NCI-H345 treated with DMSO at 0.1 percent for 48 hours (cell line): ENCODE measurements at regions not wholly inside any gene's neighbourhood (a gene's known extent, or its start where the extent isn't known, plus 50 kb on each side); places are given as distances from the start of the nearest gene placed in this dataset.
"Not testable (repeated sequence)": the region's sequence is repeated elsewhere in the genome, so short reads cannot be mapped to it uniquely, and the experiment has no call there.

Experiments used
- DNase-seq: peaks from one replicate; lab custom pipeline; 2025; ENCODE audit not compliant: unreplicated experiment; lab: John Stamatoyannopoulos, UW

- DNase-seq: no peak
These were observed 408.3 kb downstream of the DSC3 start for GRCh38 chr18:30634249-30634648.

GRCh38 chr18:30632071-30632698 is 410.4 kb downstream of the DSC3 start:
- DNase-seq: no peak

DNA sequence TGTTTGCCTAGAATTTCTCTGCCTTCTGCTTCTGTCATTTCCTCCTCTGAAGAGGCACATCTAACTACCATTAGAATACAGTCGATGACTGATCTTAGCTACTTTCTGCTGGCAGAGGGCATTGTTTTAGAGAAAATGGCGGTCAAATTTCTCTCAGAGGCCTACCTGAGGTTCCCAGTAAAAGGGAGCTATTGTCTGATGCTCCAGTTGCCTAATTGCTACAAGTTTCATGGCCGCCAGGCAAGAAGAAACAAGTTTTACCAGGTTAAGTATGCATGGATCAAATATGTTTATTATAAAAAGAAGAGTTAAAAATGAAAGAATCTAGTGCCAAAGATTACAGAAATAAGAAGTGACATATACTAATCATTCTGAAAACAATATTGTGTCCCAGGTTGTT is 416.6 kb downstream of the DSC3 start:
- no peak for DNase-seq

DNA sequence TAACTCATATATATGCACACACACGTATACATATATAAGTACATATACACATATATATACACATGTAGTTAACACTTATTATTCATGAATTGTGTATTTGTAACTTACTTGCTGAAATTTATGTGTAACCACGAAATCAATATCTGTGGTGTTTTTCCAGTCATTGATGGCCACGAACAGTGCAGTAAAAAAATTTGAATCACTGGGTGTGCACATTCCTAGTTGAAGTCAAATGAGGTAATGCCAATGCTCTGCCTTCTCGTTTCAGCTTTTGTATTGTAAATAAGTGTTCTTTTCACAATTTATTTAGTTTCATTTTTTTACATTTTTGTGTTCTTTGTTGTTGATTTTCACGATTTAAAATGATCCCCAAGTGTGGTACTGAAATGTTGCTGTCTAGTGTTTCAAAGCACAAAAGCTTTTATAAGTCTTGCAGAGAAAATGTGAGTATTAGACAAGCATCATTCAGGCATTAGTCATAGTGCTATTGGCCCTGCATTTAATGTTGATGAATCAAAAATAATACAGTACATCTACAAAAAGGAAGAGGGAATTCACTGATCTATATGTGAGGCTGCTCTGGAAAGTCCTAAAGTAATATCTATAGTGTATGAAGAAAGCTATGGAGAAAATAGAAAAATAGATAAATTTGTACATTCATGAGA is 419.0 kb downstream of the DSC3 start:
- DNase-seq: no peak

DNA sequence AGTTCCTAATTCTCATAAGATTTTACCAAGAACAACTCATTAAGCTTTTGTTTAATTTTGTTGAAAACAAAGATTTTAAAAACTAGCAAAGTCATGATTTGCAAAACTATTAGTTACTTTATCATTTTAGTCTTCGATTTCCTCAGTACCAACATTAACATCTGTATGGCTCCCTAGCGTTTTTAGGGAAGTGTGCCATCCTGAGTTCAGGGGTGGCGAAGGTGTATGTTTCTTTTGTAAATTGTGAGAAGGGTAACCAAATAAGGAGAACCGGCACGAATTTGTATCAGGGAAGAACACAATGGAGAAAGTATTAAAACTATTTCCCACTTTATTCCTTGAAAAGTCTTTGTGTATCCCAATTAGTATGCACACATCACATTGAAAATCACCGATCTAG is 419.9 kb downstream of the DSC3 start:
- DNase-seq: no peak

GRCh38 chr18:30622104-30622503 is 420.4 kb downstream of the DSC3 start:
- DNase-seq: no peak

DNA sequence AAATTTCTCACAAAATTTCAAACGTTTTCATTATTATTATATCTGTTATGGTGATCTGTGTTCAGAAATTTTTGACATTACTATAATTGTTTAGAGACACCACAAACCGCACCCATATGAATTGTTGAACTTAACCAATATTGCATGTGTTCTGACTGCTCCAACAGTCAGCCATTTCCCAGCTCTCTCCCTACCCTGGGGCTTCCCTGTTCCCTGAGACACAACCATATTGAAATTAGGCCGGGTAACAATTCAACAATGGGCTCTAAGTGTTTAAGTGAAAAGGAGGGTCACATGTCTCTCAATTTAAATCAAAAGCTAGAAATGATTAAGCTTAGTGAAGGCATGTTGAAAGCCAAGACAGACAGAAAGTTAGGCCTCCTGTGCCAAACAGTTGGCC is 424.0 kb downstream of the DSC3 start:
- DNase-seq: no peak

DNA sequence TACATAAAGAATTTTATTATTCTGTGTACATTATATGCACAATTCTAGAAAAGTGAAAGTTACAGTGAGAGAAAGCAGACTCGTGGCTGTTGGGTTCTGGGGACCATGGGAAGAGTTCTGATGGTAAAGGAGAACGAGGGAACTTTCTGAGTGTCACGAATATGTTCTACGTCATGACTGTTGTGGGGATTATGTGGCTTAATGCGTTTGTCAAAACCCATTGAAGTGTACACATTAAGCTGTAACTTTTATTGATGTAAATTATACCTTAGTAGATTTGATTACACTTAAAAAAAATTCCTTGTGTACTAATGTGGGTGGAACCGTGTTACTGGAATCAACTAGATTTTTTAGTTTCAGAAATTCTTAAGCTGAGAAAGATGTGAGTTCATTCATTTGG is 426.1 kb downstream of the DSC3 start:
- no peak for DNase-seq

DNA sequence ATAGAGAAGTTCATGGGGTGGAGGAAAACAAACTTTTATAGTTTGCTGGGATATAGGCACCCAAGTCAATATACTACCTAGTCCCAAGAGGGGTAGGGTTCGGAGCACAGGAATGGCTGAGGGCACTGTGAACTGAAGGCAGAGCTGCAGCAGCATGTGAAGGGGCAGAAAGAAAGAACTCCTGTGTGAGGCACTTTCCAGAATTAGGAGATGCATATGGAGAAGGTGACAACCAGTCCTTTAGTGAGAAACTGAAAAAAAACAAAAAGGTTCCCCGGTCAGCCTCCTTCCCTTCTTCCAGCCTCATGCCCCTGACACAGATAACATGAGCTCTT is 429.1 kb downstream of the DSC3 start:
- no peak for DNase-seq

DNA sequence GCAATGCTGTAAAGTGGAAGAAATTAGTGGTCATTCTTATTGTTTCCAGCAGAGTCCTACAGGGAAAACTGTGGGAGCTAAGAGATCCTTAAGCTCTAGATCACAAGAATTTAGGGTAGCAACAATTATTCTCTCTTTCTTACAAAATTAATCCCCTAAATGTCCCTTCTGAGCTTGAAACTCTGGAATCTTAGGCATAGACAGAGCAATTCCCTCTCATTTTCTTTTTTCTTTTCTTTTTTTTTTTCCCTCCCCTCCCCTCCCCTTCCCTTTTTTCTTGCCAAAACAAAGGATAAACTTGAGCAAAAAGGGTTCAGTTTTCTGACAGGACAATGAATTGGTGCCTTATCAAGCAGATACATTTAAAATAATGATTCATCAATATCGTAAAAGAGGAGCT is 441.0 kb downstream of the DSC3 start:
- DNase-seq: no peak

DNA sequence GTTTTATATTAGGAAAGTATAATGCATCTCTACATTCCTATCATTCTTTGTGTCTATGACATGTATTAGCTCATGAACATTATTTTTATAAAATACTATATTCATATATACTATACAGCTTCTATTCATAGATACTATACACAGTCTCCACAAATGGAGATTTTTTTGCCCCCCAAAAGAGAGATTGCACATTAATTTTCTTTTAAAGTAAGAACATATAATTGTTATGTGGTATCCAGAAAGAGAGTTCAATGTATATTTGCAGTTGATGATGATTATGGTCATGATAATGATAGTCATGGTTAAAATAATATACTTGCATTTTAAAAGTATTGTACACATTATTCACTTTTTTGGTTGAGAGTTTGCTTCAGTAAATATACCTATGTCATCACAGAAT is 445.3 kb downstream of the DSC3 start:
- DNase-seq: no peak

DNA sequence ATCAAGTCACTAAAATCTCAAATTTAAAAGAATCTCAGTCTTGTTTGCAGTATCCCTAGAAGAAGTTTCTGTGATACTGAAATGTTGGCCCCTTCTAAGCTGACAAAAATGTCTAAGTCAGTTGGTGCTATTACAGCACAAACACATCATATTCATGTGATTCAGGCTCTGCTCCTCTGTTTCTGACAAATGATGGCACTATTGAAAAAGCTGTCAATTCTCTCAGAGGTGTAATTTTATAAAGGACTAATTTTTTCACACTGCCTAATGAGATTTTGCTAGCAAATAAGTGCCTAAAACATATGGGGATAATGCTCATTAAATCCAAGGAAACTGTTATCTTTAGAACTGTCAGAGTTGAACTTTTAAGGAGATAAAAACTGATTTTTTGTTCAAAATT is 445.9 kb downstream of the DSC3 start:
- no peak for DNase-seq

DNA sequence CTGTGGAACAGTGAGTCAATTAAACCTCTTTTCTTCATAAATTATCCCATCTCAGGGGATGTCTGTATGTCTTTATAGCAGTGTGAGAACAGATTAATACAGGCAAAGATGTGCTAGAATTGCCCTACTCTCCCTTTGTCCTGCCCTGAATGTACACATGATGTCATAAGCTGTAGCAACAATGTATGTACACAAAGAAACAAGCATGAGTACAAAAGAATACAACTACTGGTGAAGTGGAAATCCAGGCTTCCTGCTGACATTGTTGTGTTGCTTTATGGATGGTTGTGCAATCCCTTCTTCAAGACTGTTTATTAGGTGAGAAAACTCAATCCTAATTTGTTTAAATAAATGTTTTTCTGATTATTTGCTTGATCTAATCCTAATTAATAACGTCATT is 446.6 kb downstream of the DSC3 start:
- peak; percentile 10 for DNase-seq

GRCh38 chr18:30594911-30595310 is 447.6 kb downstream of the DSC3 start:
- DNase-seq: not testable (repeated sequence)

- no peak for DNase-seq
These were observed 451.1 kb downstream of the DSC3 start for GRCh38 chr18:30591462-30591861.

DNA sequence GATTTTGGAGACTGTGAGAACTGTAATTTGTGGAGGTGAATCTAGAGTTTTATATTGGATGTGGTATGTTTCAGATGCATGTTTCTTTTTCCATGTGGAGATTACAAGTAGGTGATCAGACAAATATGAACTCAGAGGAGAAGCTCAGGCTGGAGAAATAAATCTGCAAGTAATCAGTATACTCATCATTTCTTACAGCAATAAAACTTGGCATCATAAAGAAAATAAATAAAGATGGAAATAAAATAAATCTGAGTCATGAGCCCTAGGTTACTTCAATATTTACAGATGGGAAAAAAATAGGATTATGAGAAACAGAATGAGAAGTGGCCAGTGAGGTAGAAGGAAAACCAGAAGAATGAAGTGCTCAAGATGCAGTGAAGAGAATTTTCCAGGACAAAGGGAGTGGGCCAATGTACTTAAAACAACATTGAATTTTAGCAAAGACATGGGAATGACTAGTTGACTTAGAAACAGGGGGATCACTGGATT is 453.8 kb downstream of the DSC3 start:
- no peak for DNase-seq

DNA sequence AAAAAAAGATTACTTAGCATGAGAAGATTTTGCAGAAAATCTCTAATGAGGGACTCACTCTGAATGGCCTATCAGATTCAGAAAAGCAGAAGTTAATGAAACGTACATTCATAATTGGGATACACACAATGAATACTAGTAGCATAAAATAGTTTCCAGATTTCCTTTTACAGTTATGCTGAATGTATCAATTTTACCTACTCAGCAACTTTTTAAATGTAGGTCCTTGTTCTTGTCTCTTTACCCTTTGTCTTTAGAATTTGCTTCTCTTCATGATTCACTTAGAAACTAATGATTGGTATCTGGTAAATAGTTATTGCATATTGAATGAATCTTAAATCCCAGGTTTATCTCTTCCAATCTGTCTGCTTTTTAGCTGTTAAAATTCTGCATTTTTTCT is 458.8 kb downstream of the DSC3 start:
- DNase-seq: no peak

GRCh38 chr18:30582078-30582477 is 460.5 kb downstream of the DSC3 start:
- DNase-seq: no peak

GRCh38 chr18:30578707-30579106 is 463.8 kb downstream of the DSC3 start:
- no peak for DNase-seq

GRCh38 chr18:30572214-30572613 is 470.3 kb downstream of the DSC3 start:
- no peak for DNase-seq

DNA sequence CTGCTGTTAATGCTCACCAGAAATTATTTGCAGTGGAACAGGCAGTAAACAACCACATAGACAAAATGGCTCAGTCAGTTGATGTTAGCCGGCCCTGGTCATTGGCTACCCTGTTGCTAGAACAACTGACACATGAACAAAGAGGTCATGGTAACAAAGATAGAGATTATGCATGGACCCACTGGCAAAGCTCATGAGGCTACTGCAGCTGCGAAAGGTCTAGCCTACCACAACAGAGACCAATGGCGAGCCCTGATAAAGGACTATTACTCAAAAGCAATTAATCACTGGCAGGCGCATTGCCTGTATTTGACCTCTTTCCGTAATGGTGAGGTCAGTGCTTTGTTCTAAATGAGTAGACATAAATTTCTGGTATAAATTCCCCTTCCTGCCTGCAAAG is 474.2 kb downstream of the DSC3 start:
- no peak for DNase-seq

GRCh38 chr18:30566877-30567276 is 475.7 kb downstream of the DSC3 start:
- DNase-seq: no peak

DNA sequence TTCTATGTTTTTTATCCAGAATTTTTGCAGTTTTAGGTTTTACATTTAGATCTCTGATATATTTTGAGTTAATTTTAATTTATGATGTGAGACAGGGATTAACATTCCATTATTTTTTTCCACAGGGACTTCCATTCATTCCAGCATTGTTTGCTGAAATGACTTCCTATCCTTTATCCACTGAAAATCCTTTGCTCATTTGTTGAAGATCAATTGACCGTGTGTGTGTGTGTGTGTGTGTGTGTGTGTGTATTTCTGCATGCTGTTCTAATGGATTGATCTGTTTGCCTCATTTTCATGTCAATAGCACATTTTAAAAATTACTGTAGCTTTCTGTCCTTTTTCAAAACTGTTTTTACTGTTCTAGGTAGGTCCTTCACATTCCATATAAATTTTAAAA is 480.3 kb downstream of the DSC3 start:
- no peak for DNase-seq
